ENCODE measurements at regions not wholly inside any gene's neighbourhood (a gene's known extent, or its start where the extent isn't known, plus 50 kb on each side); places are given as distances from the start of the nearest gene placed in this dataset.

- DNase-seq (ENCODE audit: low read depth, low spot score): no peak
Measured at GRCh38 chr7:16061630-16062029, 359.7 kb downstream of the CRPPA start.

- no peak for DNase-seq (ENCODE audit: low read depth, low spot score)
Measured at GRCh38 chr7:16061011-16061410, 360.3 kb downstream of the CRPPA start.

DNA sequence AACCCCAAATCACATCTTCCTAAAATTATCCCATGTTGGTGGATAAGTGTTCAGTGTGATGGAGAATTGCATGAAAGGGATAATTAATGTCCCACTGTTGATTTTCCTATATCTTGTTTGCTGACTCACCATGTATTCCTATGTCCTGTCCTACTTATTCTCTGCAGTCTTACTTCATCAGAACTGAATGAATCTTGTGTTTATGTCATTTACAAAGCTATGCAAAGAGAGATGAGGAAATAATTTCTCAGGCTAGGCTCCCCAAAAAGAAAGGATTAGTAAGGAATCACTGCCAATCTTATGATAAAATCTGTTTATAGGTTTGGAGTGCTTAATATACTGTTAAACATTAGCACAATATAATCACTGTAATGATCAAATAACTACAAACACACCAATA is 360.8 kb downstream of the CRPPA start:
- no peak for DNase-seq (ENCODE audit: low read depth, low spot score)

GRCh38 chr7:16055263-16055976 is 365.9 kb downstream of the CRPPA start:
- no peak for DNase-seq (ENCODE audit: low read depth, low spot score)

DNA sequence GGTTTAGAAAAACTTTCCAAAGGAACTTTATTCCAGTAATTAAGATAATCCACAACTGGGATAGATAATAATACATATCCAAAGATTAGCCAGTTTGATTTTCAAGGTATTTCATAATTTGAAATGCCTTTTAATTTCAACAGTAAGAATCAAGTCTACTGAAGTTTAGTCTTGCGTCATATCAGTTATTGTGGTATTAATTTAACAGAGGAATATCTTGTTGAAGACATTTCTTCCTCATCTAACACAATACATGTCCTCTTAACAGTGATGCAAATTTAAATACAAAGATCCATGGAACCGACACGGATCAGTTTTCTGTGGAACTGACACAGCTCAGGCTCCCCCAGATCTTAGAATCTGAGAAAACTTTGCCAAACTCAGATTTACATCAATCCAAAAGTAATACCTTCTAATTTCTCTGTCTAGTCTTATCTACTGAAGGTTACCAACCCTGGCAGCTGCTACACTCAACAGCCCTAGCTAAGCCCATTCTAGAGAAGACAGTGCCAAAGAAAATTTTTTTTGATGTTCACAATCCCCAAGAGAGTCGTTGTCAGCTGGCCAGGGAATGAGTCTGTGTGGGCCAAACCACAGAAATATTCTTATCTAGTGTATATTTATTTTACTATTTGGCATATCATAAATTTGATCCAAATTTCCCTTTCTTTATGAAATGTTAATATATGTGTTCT is 365.2 kb upstream of the MEOX2 start:
- no peak for DNase-seq (ENCODE audit: low read depth, low spot score)

GRCh38 chr7:16046041-16046440 is 359.6 kb upstream of the MEOX2 start:
- no peak for DNase-seq (ENCODE audit: low read depth, low spot score)

- DNase-seq (ENCODE audit: low read depth, low spot score): no peak
Measured at GRCh38 chr7:16045296-16045695, 358.8 kb upstream of the MEOX2 start.

- DNase-seq (ENCODE audit: low read depth, low spot score): no peak
Measured at GRCh38 chr7:16044645-16045044, 358.2 kb upstream of the MEOX2 start.

- no peak for DNase-seq (ENCODE audit: low read depth, low spot score)
Measured at GRCh38 chr7:16040346-16040745, 353.9 kb upstream of the MEOX2 start.

DNA sequence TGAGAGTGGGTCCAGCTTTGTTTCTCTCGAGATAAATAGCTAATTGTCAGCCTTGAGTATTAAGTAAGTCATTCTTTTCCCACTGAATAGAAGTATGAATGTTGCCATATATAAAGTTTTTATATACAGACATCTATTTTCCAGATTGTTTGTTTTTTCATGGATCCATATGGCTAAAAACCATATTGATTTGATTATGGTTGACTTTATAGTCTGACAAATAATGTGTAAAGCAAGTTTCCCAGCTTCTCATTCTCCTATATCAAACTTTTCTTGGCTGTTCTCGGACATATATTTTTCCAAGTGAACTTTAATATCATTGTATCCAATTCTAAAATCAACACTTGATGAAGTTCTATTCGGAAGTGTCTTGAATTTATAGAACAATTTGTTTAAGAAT is 352.4 kb upstream of the MEOX2 start:
- no peak for DNase-seq (ENCODE audit: low read depth, low spot score)

- DNase-seq (ENCODE audit: low read depth, low spot score): no peak
Measured at GRCh38 chr7:16035392-16035791, 348.9 kb upstream of the MEOX2 start.

- DNase-seq (ENCODE audit: low read depth, low spot score): no peak
Measured at GRCh38 chr7:16034866-16035265, 348.4 kb upstream of the MEOX2 start.

- DNase-seq (ENCODE audit: low read depth, low spot score): no peak
Measured at GRCh38 chr7:16034353-16034752, 347.9 kb upstream of the MEOX2 start.

DNA sequence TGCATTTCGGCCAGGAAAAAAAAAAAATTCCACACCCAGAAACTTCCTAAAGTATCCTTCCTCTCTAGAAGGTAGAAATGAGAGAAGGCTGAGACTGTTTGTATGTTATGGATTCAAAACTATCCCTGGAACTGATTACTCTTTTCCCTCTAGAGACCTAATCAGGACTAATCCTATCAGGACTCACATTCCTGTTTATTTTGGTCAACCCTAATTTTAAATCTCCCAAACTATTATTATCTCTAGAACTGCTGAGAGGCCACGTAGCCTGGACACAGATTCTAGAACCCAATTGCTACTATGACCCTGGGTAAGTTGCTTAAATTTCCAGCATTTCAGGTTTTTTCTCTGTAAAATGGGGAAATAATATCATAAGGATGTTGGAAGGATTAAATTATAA is 346.8 kb upstream of the MEOX2 start:
- no peak for DNase-seq (ENCODE audit: low read depth, low spot score)

- DNase-seq (ENCODE audit: low read depth, low spot score): no peak
Measured at GRCh38 chr7:16028636-16029035, 342.2 kb upstream of the MEOX2 start.

DNA sequence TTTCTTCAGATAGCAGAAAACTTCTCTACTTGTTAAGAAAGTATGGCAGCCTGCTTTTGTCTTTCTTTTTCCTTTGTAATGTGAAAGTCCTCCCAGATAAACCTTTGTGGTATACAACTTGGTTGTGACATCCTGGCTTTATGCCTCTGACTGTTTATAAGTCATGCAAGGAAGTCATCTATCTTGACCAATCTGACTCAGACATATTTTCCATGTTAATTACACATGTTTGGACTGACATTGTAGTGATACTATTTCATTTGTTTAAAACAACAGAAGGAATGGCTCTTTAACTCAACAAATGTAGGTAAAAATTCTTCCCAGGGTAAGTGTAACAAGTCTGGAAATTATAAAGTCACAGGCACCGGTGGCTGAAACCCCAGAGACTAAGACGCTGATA is 341.6 kb upstream of the MEOX2 start:
- DNase-seq (ENCODE audit: low read depth, low spot score): no peak

DNA sequence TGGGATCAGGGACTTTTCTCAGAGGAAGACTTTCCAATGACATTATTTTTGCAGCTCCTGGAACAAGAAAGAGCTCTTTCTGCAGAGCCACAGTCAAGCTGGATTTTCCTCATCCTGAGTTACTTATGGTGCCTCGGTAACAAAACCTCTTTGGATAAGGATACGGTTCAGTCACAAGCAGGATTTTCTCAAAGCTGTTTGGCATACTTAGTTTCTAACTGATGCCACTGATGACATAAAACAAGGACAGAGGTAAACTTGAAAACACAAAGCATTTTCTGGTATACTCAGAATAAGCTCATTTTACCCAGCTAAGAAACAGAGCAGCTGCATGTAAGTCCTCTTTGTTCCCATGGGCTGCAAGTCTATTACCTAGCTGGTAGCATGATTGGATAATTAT is 340.9 kb upstream of the MEOX2 start:
- no peak for DNase-seq (ENCODE audit: low read depth, low spot score)

DNA sequence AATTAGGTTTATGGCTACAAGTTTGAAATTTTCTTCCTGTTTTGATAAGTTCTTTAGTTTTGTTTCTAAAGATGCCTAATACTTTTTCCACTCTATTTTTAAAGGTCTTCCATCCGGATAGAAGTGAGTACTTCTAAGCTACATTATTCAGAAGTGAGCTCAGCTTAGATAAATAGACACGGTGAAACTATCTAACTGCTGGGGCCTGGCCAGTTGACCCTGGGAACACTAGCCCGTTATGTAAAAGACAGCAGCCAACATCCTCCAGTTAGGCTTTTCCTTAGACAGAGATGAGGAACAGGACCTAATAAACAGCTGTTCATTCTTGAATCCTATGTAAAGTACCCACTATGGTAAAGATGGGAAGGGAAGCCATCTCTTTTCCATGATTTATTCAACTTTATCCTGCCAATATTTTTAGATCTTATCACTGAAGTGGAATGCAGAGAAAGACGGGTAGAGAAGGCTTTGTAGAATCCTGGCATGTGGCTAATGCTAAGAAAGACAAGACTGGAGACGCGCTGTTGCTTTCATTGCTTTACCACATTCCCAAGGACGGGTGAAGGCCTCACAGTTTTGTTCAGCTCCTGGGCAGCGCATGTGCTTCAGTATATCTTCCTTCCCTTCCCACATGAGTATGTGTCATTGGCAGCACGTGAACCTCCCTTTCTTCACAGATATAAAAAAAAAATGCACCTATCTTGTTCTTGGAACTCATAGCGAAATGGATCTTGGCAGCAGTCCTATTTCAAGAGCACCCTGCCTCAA is 340.0 kb upstream of the MEOX2 start:
- no peak for DNase-seq (ENCODE audit: low read depth, low spot score)

DNA sequence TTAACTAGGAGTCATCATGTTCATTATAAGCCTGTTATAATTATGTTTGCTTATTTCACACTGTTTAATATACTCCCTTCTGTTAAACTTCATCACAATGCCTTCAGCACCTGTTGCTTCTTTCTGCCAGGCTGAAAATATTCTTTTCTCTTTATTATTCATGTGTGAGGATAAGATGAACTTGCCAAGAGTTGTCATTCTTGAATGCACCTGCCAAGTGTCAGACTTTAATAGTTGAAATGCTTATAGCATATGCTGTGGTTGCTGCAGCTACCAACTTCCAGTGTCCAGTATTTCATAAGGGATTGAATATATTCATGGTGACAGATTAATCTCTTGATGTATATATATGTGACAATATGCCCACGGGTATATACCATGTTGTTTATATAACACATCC is 339.2 kb upstream of the MEOX2 start:
- no peak for DNase-seq (ENCODE audit: low read depth, low spot score)

- DNase-seq (ENCODE audit: low read depth, low spot score): no peak
Measured at GRCh38 chr7:16023503-16023902, 337.0 kb upstream of the MEOX2 start.

DNA sequence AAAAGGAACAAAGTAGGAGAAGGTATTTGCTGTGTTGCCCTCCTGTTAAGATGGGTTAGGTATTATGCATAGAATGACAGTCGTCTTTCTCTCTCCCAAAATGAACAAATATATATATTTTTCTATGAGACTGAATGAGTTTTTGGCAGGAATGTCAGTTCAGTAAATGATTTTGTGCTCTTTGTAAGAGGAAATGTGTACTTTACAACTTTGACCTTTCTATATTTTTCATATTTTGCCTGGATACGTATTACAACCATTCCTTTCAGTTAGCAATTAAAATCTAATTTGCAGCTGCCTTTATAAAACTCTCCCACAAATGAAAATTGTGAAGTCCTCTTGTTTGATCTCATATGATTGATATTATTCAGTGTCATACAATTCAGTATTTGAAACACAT is 336.6 kb upstream of the MEOX2 start:
- DNase-seq (ENCODE audit: low read depth, low spot score): no peak

DNA sequence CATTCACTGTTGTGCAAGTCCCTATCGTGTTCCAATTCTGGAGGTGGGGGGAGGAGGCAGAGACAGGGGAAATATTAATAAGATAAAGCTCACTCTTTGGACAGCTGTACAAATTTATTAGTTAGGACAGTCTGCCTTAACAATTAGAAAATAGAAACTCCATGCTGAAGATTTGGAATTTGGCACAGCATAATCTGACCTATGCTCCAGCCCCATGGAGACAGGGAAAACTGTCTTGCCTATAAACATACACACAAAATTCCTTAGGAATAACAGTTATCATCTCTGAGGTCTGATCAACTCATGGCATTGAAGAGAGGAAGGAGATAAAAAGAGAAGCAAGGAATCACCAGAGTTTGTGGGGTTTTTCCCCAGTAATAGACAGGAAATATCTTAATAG is 335.4 kb upstream of the MEOX2 start:
- DNase-seq (ENCODE audit: low read depth, low spot score): no peak

DNA sequence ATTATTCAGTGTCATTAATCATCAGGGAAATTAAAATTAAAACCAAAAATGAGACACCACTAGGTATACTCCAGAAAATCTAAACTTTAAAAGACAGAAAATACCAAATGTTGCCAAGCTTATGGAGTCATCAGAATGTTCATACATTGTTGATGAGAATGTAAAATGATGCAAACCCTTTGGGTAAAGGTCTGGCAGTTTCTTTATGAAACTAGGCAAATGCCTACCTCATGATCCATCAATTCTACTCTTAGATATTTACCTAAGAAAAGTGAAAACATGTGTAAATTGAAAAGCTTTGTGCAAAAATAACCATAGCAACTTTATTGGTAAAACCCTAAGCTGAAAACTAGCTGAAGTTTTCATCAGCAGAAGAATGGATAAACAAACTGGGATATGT is 329.5 kb upstream of the MEOX2 start:
- DNase-seq (ENCODE audit: low read depth, low spot score): no peak

All from iPS DF 19.7 (cell line).